Kidney (tissue), 13 donors: ENCODE measurements at regions not wholly inside any gene's neighbourhood (a gene's known extent, or its start where the extent isn't known, plus 50 kb on each side); places are given as distances from the start of the nearest gene placed in this dataset.

ENCODE experiments used
- DNase-seq, 5 donors: peaks; one replicate each; pipeline ENCODE4 v3.0.0-alpha.2; 2013 to 2020
- FAIRE-seq: peaks from 2 replicates; lab custom pipeline; 2012; peaks lifted over from hg19 to GRCh38; lab: Jason Lieb, UNC
- H3K27ac ChIP-seq, 2 donors: one replicate each; pipeline ENCODE4 v1.7.0; 2013; ENCODE audit warnings: low read depth in 2 of 2, low read length in 2 of 2, inconsistent platforms in 1 of 2
- H3K27me3 ChIP-seq: one replicate; pipeline ENCODE4 v1.7.1; 2013; ENCODE audit warnings: low read length, inconsistent platforms; ENCODE audit not compliant: control insufficient read depth, insufficient read depth
- H3K36me3 ChIP-seq, 3 donors: one replicate each; pipeline versions ENCODE4 v1.7.0 to v1.7.1; 2013; ENCODE audit warnings: low read length in 3 of 3, control low read depth in 1 of 3, inconsistent platforms in 1 of 3; ENCODE audit not compliant: insufficient read depth in 3 of 3, control insufficient read depth in 2 of 3
- H3K4me1 ChIP-seq, 3 donors: one replicate each; pipeline versions ENCODE4 v1.7.0 to v1.7.1; 2013; ENCODE audit warnings: low read length in 3 of 3, inconsistent platforms in 1 of 3, low read depth in 1 of 3; ENCODE audit not compliant: control insufficient read depth in 2 of 3, insufficient read depth in 2 of 3
- H3K4me3 ChIP-seq, 3 donors: one replicate each; pipeline versions ENCODE4 v1.7.0 to v1.8.1; 2013; ENCODE audit warnings: low read length in 3 of 3, control low read depth in 1 of 3, inconsistent platforms in 1 of 3
- H3K9ac ChIP-seq, 3 donors: one replicate each; pipeline versions ENCODE4 v1.7.0 to v1.7.1; 2013; ENCODE audit warnings: low read length in 3 of 3, control low read depth in 1 of 3, inconsistent platforms in 1 of 3
- H3K9me3 ChIP-seq, 3 donors: one replicate each; pipeline versions ENCODE4 v1.7.0 to v1.7.1; 2013; ENCODE audit warnings: low read length in 3 of 3, control low read depth in 1 of 3, inconsistent platforms in 1 of 3; ENCODE audit not compliant: control insufficient read depth in 2 of 3, insufficient read depth in 1 of 3
- intact Hi-C: fragments of 100-400 bp; cut with DNase I; formaldehyde crosslinking; loops from one replicate; pipeline ENCODE4 v1.11.1; 2022
- TF ChIP-seq, protein P1 (sequence below): IDR thresholded peaks from 3 replicates; pipeline ENCODE4 v1.5.1; 2012; ENCODE audit warnings: mild to moderate bottlenecking, moderate library complexity, borderline replicate concordance; ENCODE audit not compliant: insufficient read depth; ENCODE audit errors: extremely low read depth
- donor health status: control.
- donor health status: control.
- donor health status: control.
- donor health status: control.
- donor health status: control.
- donor health status: DM: yes; HTN: yes; CAD: no.
- donor health status: Normal renal cell carcinoma (clear cell type).

DNA sequence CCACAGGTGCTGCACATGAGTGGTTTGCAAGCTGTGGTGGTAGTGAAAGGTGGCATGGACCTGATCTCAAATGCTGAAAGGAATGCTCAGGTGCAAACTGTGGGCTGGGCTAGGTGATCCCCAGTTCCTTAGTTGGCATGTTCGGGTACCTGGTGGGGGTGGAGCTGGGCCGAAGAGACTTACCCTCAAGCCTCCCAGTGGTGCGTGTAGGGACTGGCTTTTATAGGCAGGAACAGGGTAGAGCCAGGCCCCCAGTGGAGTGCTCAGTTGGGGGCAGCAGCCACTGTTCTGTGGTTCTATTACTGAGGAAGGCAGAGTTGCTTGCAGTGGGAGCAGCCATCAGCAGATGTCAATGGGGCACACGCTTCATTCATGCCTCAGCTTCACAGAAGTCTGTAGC, 399.8 kb downstream of the HTR1B start:
- Histone ChIP-seq H3K27ac (no peak overlapping the region), H3K27me3 (no peaks in the 10 kb centered on the region), H3K9ac (no peak overlapping the region), H3K36me3 (no peaks in the 10 kb centered on the region), H3K4me1 (no peaks in the 10 kb centered on the region), H3K9me3 (no peaks in the 10 kb centered on the region), H3K4me3 (no peak overlapping the region)
- FAIRE-seq (no peak), DNase-seq (no peak)
- intact Hi-C loops, result no loop called here
- TF ChIP-seq, protein P1, sequence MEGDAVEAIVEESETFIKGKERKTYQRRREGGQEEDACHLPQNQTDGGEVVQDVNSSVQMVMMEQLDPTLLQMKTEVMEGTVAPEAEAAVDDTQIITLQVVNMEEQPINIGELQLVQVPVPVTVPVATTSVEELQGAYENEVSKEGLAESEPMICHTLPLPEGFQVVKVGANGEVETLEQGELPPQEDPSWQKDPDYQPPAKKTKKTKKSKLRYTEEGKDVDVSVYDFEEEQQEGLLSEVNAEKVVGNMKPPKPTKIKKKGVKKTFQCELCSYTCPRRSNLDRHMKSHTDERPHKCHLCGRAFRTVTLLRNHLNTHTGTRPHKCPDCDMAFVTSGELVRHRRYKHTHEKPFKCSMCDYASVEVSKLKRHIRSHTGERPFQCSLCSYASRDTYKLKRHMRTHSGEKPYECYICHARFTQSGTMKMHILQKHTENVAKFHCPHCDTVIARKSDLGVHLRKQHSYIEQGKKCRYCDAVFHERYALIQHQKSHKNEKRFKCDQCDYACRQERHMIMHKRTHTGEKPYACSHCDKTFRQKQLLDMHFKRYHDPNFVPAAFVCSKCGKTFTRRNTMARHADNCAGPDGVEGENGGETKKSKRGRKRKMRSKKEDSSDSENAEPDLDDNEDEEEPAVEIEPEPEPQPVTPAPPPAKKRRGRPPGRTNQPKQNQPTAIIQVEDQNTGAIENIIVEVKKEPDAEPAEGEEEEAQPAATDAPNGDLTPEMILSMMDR, result no peak

DNA sequence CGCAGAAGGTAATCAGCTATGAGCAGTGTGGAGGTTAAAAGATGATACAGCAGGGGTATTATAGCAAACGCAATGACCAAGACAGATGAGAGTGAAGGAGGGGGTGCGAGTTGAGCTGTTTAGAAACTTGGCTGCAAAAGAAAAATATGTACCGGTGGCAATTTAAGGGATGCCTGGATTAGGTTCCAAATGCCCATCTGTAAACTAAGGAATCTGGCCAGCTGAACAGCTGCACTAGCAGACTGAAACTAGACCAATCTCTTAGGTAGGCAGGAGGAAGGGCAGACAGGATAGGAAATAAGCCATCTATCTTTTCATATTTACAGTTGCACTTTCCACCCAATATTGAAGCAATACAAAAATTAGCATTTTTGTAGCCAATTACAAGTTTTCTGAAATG, 407.6 kb downstream of the HTR1B start:
- Histone ChIP-seq H3K36me3 (no peaks in the 10 kb centered on the region), H3K27me3 (no peaks in the 10 kb centered on the region), H3K4me3 (no peak overlapping the region), H3K4me1 (no peaks in the 10 kb centered on the region), H3K9ac (no peak overlapping the region), H3K9me3 (no peaks in the 10 kb centered on the region), H3K27ac (no peak overlapping the region)
- intact Hi-C loops, result no loop called here
- TF ChIP-seq, protein P1, result no peak
- DNase-seq, result no peak
- FAIRE-seq, result no peak

DNA sequence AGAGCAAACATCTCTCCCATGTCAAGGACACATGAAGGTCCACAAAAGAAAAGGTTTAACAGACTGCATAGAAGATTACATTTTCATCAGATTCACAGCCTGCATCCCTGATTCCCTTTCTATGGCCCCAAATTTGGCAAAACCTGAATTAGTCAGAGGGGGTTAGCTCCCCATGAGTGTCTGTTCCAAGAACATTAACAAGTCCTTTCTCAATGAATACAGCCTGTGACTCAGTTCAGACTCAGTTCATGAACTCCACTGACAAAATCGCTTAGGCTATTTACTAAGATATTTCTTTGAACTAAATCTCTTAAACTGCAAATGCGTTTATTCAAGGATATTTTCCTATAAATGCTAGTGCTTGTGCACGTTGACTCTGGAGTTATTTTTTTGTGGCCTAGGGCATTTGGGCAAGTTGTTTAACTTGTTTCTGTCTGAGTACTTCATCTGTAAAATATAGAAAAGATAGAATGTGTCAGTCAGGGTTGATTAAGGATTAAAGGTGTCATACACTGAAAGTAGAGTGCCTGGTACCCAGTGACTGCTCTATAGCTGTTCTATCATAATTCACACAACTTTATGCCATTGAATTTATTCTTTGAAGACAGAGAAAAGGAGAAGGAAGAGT, 422.6 kb downstream of the HTR1B start:
- TF ChIP-seq, protein P1, result no peak
- Histone ChIP-seq H3K9ac (no peak overlapping the region), H3K27me3 (no peaks in the 10 kb centered on the region), H3K4me3 (no peak overlapping the region), H3K27ac (no peak overlapping the region), H3K36me3 (no peaks in the 10 kb centered on the region), H3K4me1 (no peaks in the 10 kb centered on the region), H3K9me3 (no peaks in the 10 kb centered on the region)
- FAIRE-seq (no peak), DNase-seq (no peak)
- intact Hi-C loops, result no loop called here

DNA sequence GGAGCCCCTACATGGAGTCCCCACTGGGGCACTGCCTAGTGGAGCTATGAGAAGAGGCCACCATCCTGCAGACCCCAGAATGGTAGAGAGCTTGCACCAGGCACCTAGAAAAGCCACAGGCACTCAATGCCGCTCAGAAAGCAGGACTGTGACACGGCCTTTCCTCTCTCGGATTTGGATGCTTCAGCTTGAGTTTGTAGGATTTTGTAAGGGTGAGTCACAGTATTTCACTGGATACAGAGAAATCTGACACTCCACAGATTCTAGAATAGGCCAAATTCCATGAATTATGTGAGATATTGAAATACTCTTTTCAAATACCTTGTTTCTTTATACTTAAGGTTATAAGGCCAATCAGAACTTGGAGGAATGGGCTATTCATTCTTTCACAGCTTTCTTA, 424.5 kb downstream of the HTR1B start:
- Histone ChIP-seq H3K27ac (no peak overlapping the region), H3K4me1 (no peaks in the 10 kb centered on the region), H3K4me3 (no peak overlapping the region), H3K9ac (no peak overlapping the region), H3K9me3 (no peaks in the 10 kb centered on the region), H3K36me3 (no peaks in the 10 kb centered on the region), H3K27me3 (no peaks in the 10 kb centered on the region)
- FAIRE-seq (no peak), DNase-seq (peak in 1 of 5 donors; percentile 21)
- TF ChIP-seq, protein P1, result no peak
- intact Hi-C loops, result no loop called here
